ENCODE measurements at regions not wholly inside any gene's neighbourhood (a gene's known extent, or its start where the extent isn't known, plus 50 kb on each side); places are given as distances from the start of the nearest gene placed in this dataset.

GRCh38 chr21:28712411-28712810, 280.3 kb downstream of the LTN1 start:
- no peaks in the 10 kb centered on the region for H3K27me3 ChIP-seq (ENCODE audit: control insufficient read depth, insufficient read depth, low read length, poor library complexity, severe bottlenecking)
- no peak overlapping the region for H3K9ac ChIP-seq (ENCODE audit: extremely low read depth, low read length, poor library complexity, severe bottlenecking)
- DNase-seq, result no peak
- H3K9me3 ChIP-seq (ENCODE audit: control insufficient read depth, low read length), result no peaks in the 10 kb centered on the region
- no peak overlapping the region for H3K27ac Mint-ChIP-seq
- H3K4me3 ChIP-seq (ENCODE audit: low read length), result no peak overlapping the region
- no peaks in the 10 kb centered on the region for H3K27me3 Mint-ChIP-seq (ENCODE audit: insufficient read depth)
- H3K4me1 ChIP-seq (ENCODE audit: control insufficient read depth, insufficient read depth, low read length), result no peaks in the 10 kb centered on the region
- no peaks in the 10 kb centered on the region for H3K9me3 Mint-ChIP-seq
- H3K4me1 Mint-ChIP-seq, result peaks cover 3% of the 10 kb centered on the region
- no peaks in the 10 kb centered on the region for H3K36me3 Mint-ChIP-seq (ENCODE audit: low read depth)
- TF ChIP-seq CTCF (conservative IDR thresholded peaks at IDR 0.05), result no peak
- no peak overlapping the region for H3K27ac ChIP-seq (ENCODE audit: low read depth, low read length)
- no peak overlapping the region for H3K4me3 Mint-ChIP-seq
- no peaks in the 10 kb centered on the region for H3K36me3 ChIP-seq (ENCODE audit: control insufficient read depth, insufficient read depth, low read length)

GRCh38 chr21:28705616-28706015, 287.1 kb downstream of the LTN1 start:
- Mint-ChIP-seq H3K9me3 (peaks cover 16% of the 10 kb centered on the region), H3K27me3 (ENCODE audit: insufficient read depth) (no peaks in the 10 kb centered on the region), H3K4me1 (no peaks in the 10 kb centered on the region), H3K4me3 (no peak overlapping the region), H3K27ac (no peak overlapping the region), H3K36me3 (ENCODE audit: low read depth) (no peaks in the 10 kb centered on the region)
- H3K9ac ChIP-seq (ENCODE audit: extremely low read depth, low read length, poor library complexity, severe bottlenecking), result no peak overlapping the region
- 90 to 95% methylated on average over 4 of the region's 4 CpGs for WGBS, 2 experiments (ENCODE audit: insufficient coverage in 1 of 2, insufficient read length in 1 of 2)
- H3K36me3 ChIP-seq (ENCODE audit: control insufficient read depth, insufficient read depth, low read length), result no peaks in the 10 kb centered on the region
- H3K4me1 ChIP-seq (ENCODE audit: control insufficient read depth, insufficient read depth, low read length), result no peaks in the 10 kb centered on the region
- TF ChIP-seq CTCF (conservative IDR thresholded peaks at IDR 0.05), result no peak
- H3K27ac ChIP-seq (ENCODE audit: low read depth, low read length), result no peak overlapping the region
- H3K27me3 ChIP-seq (ENCODE audit: control insufficient read depth, insufficient read depth, low read length, poor library complexity, severe bottlenecking), result no peaks in the 10 kb centered on the region
- H3K9me3 ChIP-seq (ENCODE audit: control insufficient read depth, low read length), result peaks cover 11% of the 10 kb centered on the region
- H3K4me3 ChIP-seq (ENCODE audit: low read length), result no peak overlapping the region
- DNase-seq, result no peak

- Mint-ChIP-seq H3K36me3 (ENCODE audit: low read depth) (no peaks in the 10 kb centered on the region), H3K9me3 (peaks cover 16% of the 10 kb centered on the region), H3K4me1 (no peaks in the 10 kb centered on the region), H3K27ac (no peak overlapping the region), H3K27me3 (ENCODE audit: insufficient read depth) (no peaks in the 10 kb centered on the region), H3K4me3 (no peak overlapping the region)
- WGBS, 2 experiments (ENCODE audit: insufficient coverage in 1 of 2, insufficient read length in 1 of 2), result 94 to 97% methylated on average over 5 of the region's 5 CpGs
- Histone ChIP-seq H3K9me3 (ENCODE audit: control insufficient read depth, low read length) (peaks cover 11% of the 10 kb centered on the region), H3K4me3 (ENCODE audit: low read length) (no peak overlapping the region), H3K4me1 (ENCODE audit: control insufficient read depth, insufficient read depth, low read length) (no peaks in the 10 kb centered on the region), H3K9ac (ENCODE audit: extremely low read depth, low read length, poor library complexity, severe bottlenecking) (no peak overlapping the region), H3K36me3 (ENCODE audit: control insufficient read depth, insufficient read depth, low read length) (no peaks in the 10 kb centered on the region), H3K27me3 (ENCODE audit: control insufficient read depth, insufficient read depth, low read length, poor library complexity, severe bottlenecking) (no peaks in the 10 kb centered on the region), H3K27ac (ENCODE audit: low read depth, low read length) (no peak overlapping the region)
- no peak for DNase-seq
- TF ChIP-seq CTCF (conservative IDR thresholded peaks at IDR 0.05), result no peak
These were observed 287.9 kb downstream of the LTN1 start for GRCh38 chr21:28704746-28705145.

Data from endodermal cell (in vitro differentiated cells).